ENCODE measurements at regions not wholly inside any gene's neighbourhood (a gene's known extent, or its start where the extent isn't known, plus 50 kb on each side); places are given as distances from the start of the nearest gene placed in this dataset.

DNA sequence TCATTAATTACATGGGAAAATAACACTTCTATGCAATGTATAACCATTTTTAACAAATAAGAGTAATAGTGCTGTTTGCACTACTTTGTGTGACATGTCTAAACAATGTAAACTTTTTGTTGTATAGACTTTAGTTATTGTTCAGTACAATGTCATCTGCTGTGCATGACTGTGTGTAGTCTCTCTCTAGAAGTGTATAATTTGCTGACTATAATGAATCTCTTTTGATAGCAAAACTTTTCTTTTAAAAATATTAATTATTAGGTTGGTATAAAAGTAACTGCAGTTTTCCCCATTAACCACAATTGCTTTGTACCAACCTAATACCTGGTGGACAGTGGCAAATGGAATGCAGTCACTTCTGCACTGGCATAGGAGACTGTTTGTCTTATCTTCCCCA, 124.2 kb upstream of the SGK1 start:
- H3K9me1 ChIP-seq (replicated peaks; ENCODE audit: control insufficient read depth, extremely low read depth, insufficient read depth, low read length), result no peaks in the 10 kb centered on the region
- no peak for FAIRE-seq
- intact Hi-C loops (cut with micrococcal nuclease), result no loop called here
- no peaks in the 10 kb centered on the region for H3K79me2 ChIP-seq (ENCODE audit: control insufficient read depth, insufficient read depth, low read length)
- H3K9me3 ChIP-seq (replicated peaks; ENCODE audit: control insufficient read depth, insufficient read depth, low read length), result no peaks in the 10 kb centered on the region
- no peaks in the 10 kb centered on the region for H3K27me3 ChIP-seq (ENCODE audit: control insufficient read depth in 2 of 2, insufficient read depth in 2 of 2, low read length in 2 of 2)
- no TSS peak for BruUV-seq (replicated peaks)
- ChIA-PET POLR2A (no interaction called here), CTCF (no interaction called here)
- TF ChIP-seq POLR2AphosphoS5 (IDR thresholded peaks at IDR 0.05; ENCODE audit: insufficient read depth, low read depth, low read length) (no peak), MYC (IDR thresholded peaks at IDR 0.05; ENCODE audit: low read depth, low read length) (no peak)
- TF ChIP-seq, protein P1, sequence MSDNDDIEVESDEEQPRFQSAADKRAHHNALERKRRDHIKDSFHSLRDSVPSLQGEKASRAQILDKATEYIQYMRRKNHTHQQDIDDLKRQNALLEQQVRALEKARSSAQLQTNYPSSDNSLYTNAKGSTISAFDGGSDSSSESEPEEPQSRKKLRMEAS (IDR thresholded peaks at IDR 0.05; ENCODE audit: insufficient read depth, insufficient read length), result no peak
- no peak for DNase-seq (ENCODE audit: low read depth, low spot score)
- H3K4me1 ChIP-seq (ENCODE audit: control insufficient read depth, extremely low read depth, insufficient read depth, low read length), result peaks cover 5% of the 10 kb centered on the region
- dilution Hi-C loops (cut with MboI; ENCODE audit: extremely low pct_ligation_motif_present, low sequenced_read_pairs), result loop anchor here (25.0 kb wide), 1 partner anchor 95 kb away; no protein-coding TSS in a partner anchor
- H3K4me3 ChIP-seq (replicated peaks in 1 of 3; ENCODE audit: insufficient read depth in 1 of 3, low read depth in 1 of 3, low read length in 3 of 3), result no peak overlapping the region
- H3K27ac ChIP-seq (ENCODE audit: insufficient read depth, low read depth, low read length), result no peak overlapping the region
- no peak overlapping the region for H2AFZ ChIP-seq (ENCODE audit: low read depth, low read length)
- H4K20me1 ChIP-seq (replicated peaks; ENCODE audit: control insufficient read depth, extremely low read depth, insufficient read depth, low read length), result no peaks in the 10 kb centered on the region
- no peak overlapping the region for H3K9ac ChIP-seq (replicated peaks; ENCODE audit: extremely low read depth, insufficient read depth, low read length)
- no peaks in the 10 kb centered on the region for H3K36me3 ChIP-seq (ENCODE audit: control insufficient read depth in 2 of 2, extremely low read depth in 1 of 2, insufficient read depth in 2 of 2, low read length in 2 of 2)
- no peak overlapping the region for H3K4me2 ChIP-seq (ENCODE audit: insufficient read depth, low read length)

DNA sequence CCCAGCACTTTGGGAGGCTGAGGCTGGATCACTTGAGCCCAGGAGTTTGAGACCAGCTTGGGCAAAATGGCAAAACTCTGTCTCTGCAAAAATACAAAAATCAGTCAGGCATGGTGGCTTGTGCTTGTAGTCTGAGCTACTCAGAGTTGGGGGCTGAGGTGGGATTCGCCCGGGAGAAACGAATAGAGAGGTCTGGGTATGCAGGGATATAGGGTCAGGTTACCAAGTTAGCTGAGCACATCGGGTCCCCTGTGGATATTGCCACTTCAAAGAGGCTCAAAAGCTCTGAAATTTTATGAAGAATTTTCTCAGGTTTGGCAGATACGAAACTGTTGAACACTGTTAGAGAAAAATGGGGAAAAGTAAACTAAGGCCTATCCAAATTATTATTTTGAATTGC, 120.9 kb upstream of the SGK1 start:
- no peaks in the 10 kb centered on the region for H3K9me1 ChIP-seq (replicated peaks; ENCODE audit: control insufficient read depth, extremely low read depth, insufficient read depth, low read length)
- no peak for FAIRE-seq
- no peak overlapping the region for H2AFZ ChIP-seq (ENCODE audit: low read depth, low read length)
- ChIA-PET POLR2A (interaction anchor here (0.6 kb wide), 1 partner anchor 21 kb away, joined by 3 read pairs; no protein-coding TSS in a partner anchor), CTCF (no interaction called here)
- H3K36me3 ChIP-seq (ENCODE audit: control insufficient read depth in 2 of 2, extremely low read depth in 1 of 2, insufficient read depth in 2 of 2, low read length in 2 of 2), result no peaks in the 10 kb centered on the region
- H3K79me2 ChIP-seq (ENCODE audit: control insufficient read depth, insufficient read depth, low read length), result no peaks in the 10 kb centered on the region
- no peaks in the 10 kb centered on the region for H3K9me3 ChIP-seq (replicated peaks; ENCODE audit: control insufficient read depth, insufficient read depth, low read length)
- H3K9ac ChIP-seq (replicated peaks; ENCODE audit: extremely low read depth, insufficient read depth, low read length), result no peak overlapping the region
- no peaks in the 10 kb centered on the region for H3K27me3 ChIP-seq (ENCODE audit: control insufficient read depth in 2 of 2, insufficient read depth in 2 of 2, low read length in 2 of 2)
- H3K27ac ChIP-seq (ENCODE audit: insufficient read depth, low read depth, low read length), result no peak overlapping the region
- no peak overlapping the region for H3K4me3 ChIP-seq (replicated peaks in 1 of 3; ENCODE audit: insufficient read depth in 1 of 3, low read depth in 1 of 3, low read length in 3 of 3)
- H4K20me1 ChIP-seq (replicated peaks; ENCODE audit: control insufficient read depth, extremely low read depth, insufficient read depth, low read length), result no peaks in the 10 kb centered on the region
- H3K4me1 ChIP-seq (ENCODE audit: control insufficient read depth, extremely low read depth, insufficient read depth, low read length), result peaks cover 20% of the 10 kb centered on the region
- DNase-seq (ENCODE audit: low read depth, low spot score), result no peak
- no peak for TF ChIP-seq JUN (IDR thresholded peaks at IDR 0.05; ENCODE audit: borderline replicate concordance, insufficient read depth, insufficient read length, low read depth)
- TF ChIP-seq MYC (IDR thresholded peaks at IDR 0.05; ENCODE audit: low read depth, low read length), result no peak
- no peak for TF ChIP-seq POLR2A (IDR thresholded peaks at IDR 0.05; ENCODE audit: low read depth, low read length)
- no peak for TF ChIP-seq EZH2 (IDR thresholded peaks at IDR 0.05; ENCODE audit: borderline replicate concordance, low read depth, low read length, severe bottlenecking)
- TF ChIP-seq, protein P2, sequence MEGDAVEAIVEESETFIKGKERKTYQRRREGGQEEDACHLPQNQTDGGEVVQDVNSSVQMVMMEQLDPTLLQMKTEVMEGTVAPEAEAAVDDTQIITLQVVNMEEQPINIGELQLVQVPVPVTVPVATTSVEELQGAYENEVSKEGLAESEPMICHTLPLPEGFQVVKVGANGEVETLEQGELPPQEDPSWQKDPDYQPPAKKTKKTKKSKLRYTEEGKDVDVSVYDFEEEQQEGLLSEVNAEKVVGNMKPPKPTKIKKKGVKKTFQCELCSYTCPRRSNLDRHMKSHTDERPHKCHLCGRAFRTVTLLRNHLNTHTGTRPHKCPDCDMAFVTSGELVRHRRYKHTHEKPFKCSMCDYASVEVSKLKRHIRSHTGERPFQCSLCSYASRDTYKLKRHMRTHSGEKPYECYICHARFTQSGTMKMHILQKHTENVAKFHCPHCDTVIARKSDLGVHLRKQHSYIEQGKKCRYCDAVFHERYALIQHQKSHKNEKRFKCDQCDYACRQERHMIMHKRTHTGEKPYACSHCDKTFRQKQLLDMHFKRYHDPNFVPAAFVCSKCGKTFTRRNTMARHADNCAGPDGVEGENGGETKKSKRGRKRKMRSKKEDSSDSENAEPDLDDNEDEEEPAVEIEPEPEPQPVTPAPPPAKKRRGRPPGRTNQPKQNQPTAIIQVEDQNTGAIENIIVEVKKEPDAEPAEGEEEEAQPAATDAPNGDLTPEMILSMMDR (IDR thresholded peaks at IDR 0.05; ENCODE audit: extremely low read depth in 1 of 2, insufficient read depth in 1 of 2, low read depth in 1 of 2, low read length in 2 of 2), result no peak
- no peak for TF ChIP-seq POLR2AphosphoS5 (IDR thresholded peaks at IDR 0.05; ENCODE audit: insufficient read depth, low read depth, low read length)
- TF ChIP-seq FOS (IDR thresholded peaks at IDR 0.05; ENCODE audit: borderline replicate concordance, insufficient read depth, low read length), result no peak
- TF ChIP-seq, protein P1 (IDR thresholded peaks at IDR 0.05; ENCODE audit: insufficient read depth, insufficient read length), result no peak
- dilution Hi-C loops (cut with MboI; ENCODE audit: extremely low pct_ligation_motif_present, low sequenced_read_pairs), result loop anchor here (25.0 kb wide), 1 partner anchor 98 kb away; no protein-coding TSS in a partner anchor
- intact Hi-C loops (cut with micrococcal nuclease), result no loop called here
- BruUV-seq (replicated peaks), result no TSS peak
- no peak overlapping the region for H3K4me2 ChIP-seq (ENCODE audit: insufficient read depth, low read length)

All from endothelial cell of umbilical vein (primary cell).